GM23338 (cell line): ENCODE measurements at regions not wholly inside any gene's neighbourhood (a gene's known extent, or its start where the extent isn't known, plus 50 kb on each side); places are given as distances from the start of the nearest gene placed in this dataset.

ENCODE experiments used
- ATAC-seq: fragments of 200-7000 bp; cut with Tn5 transposase; 3 replicates; pipeline ENCODE4 v1.9.1; 2020
- DNase-seq: peaks from one replicate; pipeline ENCODE4 v3.0.0-alpha.2; 2015; ENCODE audit warnings: low spot score
- H2AFZ ChIP-seq: fragments of 200-600 bp; sonication (generic); 2 replicates; pipeline ENCODE4 v1.8.0; 2016; ENCODE audit warnings: antibody characterized with exemption, mild to moderate bottlenecking, moderate library complexity
- H3F3A ChIP-seq: fragments of 200-600 bp; sonication (generic); replicated peaks from 2 replicates; pipeline ENCODE4 v1.8.0; 2017; ENCODE audit warnings: antibody characterized with exemption, mixed run types, low read depth
- H3K27ac ChIP-seq: fragments of 200-600 bp; sonication (generic); 2 replicates; pipeline ENCODE4 v1.6.1; 2016; ENCODE audit warnings: low read depth
- H3K27me3 ChIP-seq: fragments of 200-600 bp; sonication (generic); 2 replicates; pipeline ENCODE4 v1.8.0; 2016; ENCODE audit warnings: mild to moderate bottlenecking, mixed run types, moderate library complexity; ENCODE audit not compliant: insufficient read depth
- H3K36me3 ChIP-seq: fragments of 200-600 bp; sonication (generic); 2 replicates; pipeline ENCODE4 v1.8.0; 2016; ENCODE audit warnings: mild to moderate bottlenecking; ENCODE audit not compliant: insufficient read depth
- H3K4me1 ChIP-seq: fragments of 200-600 bp; sonication (generic); 2 replicates; pipeline ENCODE4 v1.8.0; 2016; ENCODE audit warnings: mild to moderate bottlenecking, moderate library complexity; ENCODE audit not compliant: insufficient read depth
- H3K4me2 ChIP-seq: fragments of 200-600 bp; sonication (generic); 2 replicates; pipeline ENCODE4 v1.7.1; 2017; ENCODE audit warnings: mixed run types
- H3K4me3 ChIP-seq: fragments of 200-600 bp; sonication (generic); 2 replicates; pipeline ENCODE4 v1.6.1; 2016; ENCODE audit warnings: mixed run types
- H3K79me2 ChIP-seq: fragments of 200-600 bp; sonication (generic); replicated peaks from 2 replicates; pipeline ENCODE4 v1.8.0; 2017; ENCODE audit warnings: mild to moderate bottlenecking; ENCODE audit not compliant: insufficient read depth
- H3K9me2 ChIP-seq: fragments of 200-600 bp; sonication (generic); 2 replicates; pipeline ENCODE4 v1.8.0; 2017; ENCODE audit not compliant: insufficient read depth
- H4K20me1 ChIP-seq: fragments of 200-600 bp; sonication (generic); replicated peaks from 2 replicates; pipeline ENCODE4 v1.8.0; 2017; ENCODE audit warnings: mild to moderate bottlenecking; ENCODE audit not compliant: insufficient read depth
- H3K27ac Mint-ChIP-seq: 2 replicates; pipeline ENCODE4 v1.8.0; 2020; ENCODE audit warnings: inconsistent platforms, mild to moderate bottlenecking, moderate library complexity, mixed read lengths
- H3K27me3 Mint-ChIP-seq: 3 replicates; pipeline ENCODE4 v1.8.0; 2022; ENCODE audit warnings: low read depth, mild to moderate bottlenecking, moderate library complexity, mixed read lengths, inconsistent platforms; ENCODE audit not compliant: insufficient read depth, poor library complexity
- H3K36me3 Mint-ChIP-seq: 3 replicates; pipeline ENCODE4 v1.8.0; 2021; ENCODE audit warnings: low read depth, mild to moderate bottlenecking, inconsistent platforms, moderate library complexity, mixed read lengths
- H3K4me1 Mint-ChIP-seq: 3 replicates; pipeline ENCODE4 v1.8.0; 2020; ENCODE audit warnings: mild to moderate bottlenecking, inconsistent platforms, mixed read lengths
- H3K4me3 Mint-ChIP-seq: 3 replicates; pipeline ENCODE4 v1.8.0; 2021; ENCODE audit warnings: moderate library complexity, mild to moderate bottlenecking, inconsistent platforms, mixed read lengths
- H3K9me3 Mint-ChIP-seq: 3 replicates; pipeline ENCODE4 v1.8.0; 2020; ENCODE audit warnings: moderate library complexity, mild to moderate bottlenecking, inconsistent platforms, mixed read lengths
- EZH2 ChIP-seq: fragments of 200-600 bp; sonication (generic); IDR thresholded peaks from one replicate; pipeline ENCODE4 v1.8.0; 2017; ENCODE audit warnings: antibody characterized with exemption, mild to moderate bottlenecking, low read depth; ENCODE audit not compliant: unreplicated experiment
- EZH2phosphoT487 ChIP-seq: fragments of 200-600 bp; sonication (generic); IDR thresholded peaks from one replicate; pipeline ENCODE4 v1.8.1; 2018; ENCODE audit warnings: antibody characterized with exemption; ENCODE audit not compliant: unreplicated experiment
- JUNB ChIP-seq: IDR thresholded peaks from one replicate; pipeline ENCODE4 v1.6.1; 2016; ENCODE audit warnings: antibody characterized with exemption; ENCODE audit not compliant: unreplicated experiment
- POLR2AphosphoS5 ChIP-seq: IDR thresholded peaks from 2 replicates; pipeline ENCODE4 v1.6.1; 2016; ENCODE audit warnings: antibody characterized with exemption, low read depth
- ZNF114 ChIP-seq: fragments of 250-450 bp; sonication (Bioruptor Pico); IDR thresholded peaks from 2 replicates; pipeline ENCODE4 v1.5.0; 2020; ENCODE audit warnings: mild to moderate bottlenecking, moderate library complexity
- TF ChIP-seq, protein P1 (sequence below): fragments of 250-450 bp; sonication (Bioruptor Pico); IDR thresholded peaks from 2 replicates; pipeline ENCODE4 v1.5.0; 2020; ENCODE audit warnings: mild to moderate bottlenecking, moderate library complexity
- TF ChIP-seq, protein P2 (sequence below): IDR thresholded peaks from 2 replicates; pipeline ENCODE4 v1.6.1; 2016; ENCODE audit warnings: antibody characterized with exemption
- TF ChIP-seq, protein P3 (sequence below), 2 experiments: fragments of 200-600 bp in 1 of 2; sonication (generic) in 1 of 2; conservative IDR thresholded peaks; 2 replicates each; pipeline versions ENCODE4 v1.5.1 to v1.6.1; 2016 to 2017; ENCODE audit warnings: antibody characterized with exemption in 2 of 2, low read depth in 2 of 2, mild to moderate bottlenecking in 2 of 2, moderate library complexity in 1 of 2

DNA sequence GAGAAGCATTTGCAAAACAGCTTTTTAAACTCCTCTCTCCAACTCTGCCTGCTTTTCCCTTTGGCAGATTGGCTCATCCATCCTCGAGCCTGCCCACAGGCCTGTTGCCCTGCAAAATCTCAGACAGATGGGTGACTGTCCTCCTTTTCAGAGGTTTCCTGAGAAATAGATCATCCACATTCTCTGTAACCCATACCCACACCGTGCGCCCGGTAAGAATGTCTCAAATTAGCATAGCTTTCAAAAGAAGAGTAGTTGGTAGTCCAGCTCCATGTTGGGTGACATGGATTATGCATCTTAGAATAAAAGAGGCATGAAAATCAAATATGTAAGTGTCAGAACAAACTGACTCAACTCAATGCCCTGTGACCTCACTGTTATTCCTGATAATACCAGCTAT lies 457.9 kb downstream of the TSN start (continued):
- TF ChIP-seq, protein P1, sequence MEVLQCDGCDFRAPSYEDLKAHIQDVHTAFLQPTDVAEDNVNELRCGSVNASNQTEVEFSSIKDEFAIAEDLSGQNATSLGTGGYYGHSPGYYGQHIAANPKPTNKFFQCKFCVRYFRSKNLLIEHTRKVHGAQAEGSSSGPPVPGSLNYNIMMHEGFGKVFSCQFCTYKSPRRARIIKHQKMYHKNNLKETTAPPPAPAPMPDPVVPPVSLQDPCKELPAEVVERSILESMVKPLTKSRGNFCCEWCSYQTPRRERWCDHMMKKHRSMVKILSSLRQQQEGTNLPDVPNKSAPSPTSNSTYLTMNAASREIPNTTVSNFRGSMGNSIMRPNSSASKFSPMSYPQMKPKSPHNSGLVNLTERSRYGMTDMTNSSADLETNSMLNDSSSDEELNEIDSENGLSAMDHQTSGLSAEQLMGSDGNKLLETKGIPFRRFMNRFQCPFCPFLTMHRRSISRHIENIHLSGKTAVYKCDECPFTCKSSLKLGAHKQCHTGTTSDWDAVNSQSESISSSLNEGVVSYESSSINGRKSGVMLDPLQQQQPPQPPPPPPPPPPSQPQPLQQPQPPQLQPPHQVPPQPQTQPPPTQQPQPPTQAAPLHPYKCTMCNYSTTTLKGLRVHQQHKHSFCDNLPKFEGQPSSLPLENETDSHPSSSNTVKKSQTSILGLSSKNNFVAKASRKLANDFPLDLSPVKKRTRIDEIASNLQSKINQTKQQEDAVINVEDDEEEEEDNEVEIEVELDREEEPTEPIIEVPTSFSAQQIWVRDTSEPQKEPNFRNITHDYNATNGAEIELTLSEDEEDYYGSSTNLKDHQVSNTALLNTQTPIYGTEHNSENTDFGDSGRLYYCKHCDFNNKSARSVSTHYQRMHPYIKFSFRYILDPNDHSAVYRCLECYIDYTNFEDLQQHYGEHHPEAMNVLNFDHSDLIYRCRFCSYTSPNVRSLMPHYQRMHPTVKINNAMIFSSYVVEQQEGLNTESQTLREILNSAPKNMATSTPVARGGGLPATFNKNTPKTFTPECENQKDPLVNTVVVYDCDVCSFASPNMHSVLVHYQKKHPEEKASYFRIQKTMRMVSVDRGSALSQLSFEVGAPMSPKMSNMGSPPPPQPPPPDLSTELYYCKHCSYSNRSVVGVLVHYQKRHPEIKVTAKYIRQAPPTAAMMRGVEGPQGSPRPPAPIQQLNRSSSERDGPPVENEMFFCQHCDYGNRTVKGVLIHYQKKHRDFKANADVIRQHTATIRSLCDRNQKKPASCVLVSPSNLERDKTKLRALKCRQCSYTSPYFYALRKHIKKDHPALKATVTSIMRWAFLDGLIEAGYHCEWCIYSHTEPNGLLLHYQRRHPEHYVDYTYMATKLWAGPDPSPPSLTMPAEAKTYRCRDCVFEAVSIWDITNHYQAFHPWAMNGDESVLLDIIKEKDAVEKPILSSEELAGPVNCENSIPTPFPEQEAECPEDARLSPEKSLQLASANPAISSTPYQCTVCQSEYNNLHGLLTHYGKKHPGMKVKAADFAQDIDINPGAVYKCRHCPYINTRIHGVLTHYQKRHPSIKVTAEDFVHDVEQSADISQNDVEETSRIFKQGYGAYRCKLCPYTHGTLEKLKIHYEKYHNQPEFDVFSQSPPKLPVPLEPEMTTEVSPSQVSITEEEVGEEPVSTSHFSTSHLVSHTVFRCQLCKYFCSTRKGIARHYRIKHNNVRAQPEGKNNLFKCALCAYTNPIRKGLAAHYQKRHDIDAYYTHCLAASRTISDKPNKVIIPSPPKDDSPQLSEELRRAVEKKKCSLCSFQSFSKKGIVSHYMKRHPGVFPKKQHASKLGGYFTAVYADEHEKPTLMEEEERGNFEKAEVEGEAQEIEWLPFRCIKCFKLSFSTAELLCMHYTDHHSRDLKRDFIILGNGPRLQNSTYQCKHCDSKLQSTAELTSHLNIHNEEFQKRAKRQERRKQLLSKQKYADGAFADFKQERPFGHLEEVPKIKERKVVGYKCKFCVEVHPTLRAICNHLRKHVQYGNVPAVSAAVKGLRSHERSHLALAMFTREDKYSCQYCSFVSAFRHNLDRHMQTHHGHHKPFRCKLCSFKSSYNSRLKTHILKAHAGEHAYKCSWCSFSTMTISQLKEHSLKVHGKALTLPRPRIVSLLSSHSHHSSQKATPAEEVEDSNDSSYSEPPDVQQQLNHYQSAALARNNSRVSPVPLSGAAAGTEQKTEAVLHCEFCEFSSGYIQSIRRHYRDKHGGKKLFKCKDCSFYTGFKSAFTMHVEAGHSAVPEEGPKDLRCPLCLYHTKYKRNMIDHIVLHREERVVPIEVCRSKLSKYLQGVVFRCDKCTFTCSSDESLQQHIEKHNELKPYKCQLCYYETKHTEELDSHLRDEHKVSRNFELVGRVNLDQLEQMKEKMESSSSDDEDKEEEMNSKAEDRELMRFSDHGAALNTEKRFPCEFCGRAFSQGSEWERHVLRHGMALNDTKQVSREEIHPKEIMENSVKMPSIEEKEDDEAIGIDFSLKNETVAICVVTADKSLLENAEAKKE (CRISPR knock-in tag): no peak
- TF ChIP-seq ZNF114 (CRISPR knock-in tag) (no peak), EZH2 (no peak), EZH2phosphoT487 (no peak), POLR2AphosphoS5 (no peak)
- TF ChIP-seq, protein P2, sequence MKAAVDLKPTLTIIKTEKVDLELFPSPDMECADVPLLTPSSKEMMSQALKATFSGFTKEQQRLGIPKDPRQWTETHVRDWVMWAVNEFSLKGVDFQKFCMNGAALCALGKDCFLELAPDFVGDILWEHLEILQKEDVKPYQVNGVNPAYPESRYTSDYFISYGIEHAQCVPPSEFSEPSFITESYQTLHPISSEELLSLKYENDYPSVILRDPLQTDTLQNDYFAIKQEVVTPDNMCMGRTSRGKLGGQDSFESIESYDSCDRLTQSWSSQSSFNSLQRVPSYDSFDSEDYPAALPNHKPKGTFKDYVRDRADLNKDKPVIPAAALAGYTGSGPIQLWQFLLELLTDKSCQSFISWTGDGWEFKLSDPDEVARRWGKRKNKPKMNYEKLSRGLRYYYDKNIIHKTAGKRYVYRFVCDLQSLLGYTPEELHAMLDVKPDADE: no peak

DNA sequence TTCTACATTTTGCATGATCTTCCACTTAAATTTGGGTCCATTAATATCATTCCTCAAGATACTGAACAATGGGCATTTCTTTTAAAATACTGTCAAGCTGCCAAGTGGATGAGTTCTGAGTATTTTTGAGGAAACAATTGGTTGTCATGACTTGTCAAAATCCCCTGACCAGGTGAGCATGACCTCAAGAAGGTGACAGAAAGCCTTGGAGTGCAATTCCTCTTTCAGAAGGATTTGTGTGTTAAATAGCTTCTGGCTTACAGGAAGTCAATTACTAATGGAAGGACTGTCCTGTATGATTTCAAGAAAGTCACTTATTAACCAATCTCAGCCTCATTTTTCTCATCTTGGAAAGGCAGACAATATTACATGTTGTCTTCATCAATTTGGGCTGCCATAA lies 460.6 kb downstream of the TSN start:
- Mint-ChIP-seq H3K27ac (no peak overlapping the region), H3K4me3 (no peak overlapping the region), H3K27me3 (no peaks in the 10 kb centered on the region), H3K9me3 (no peaks in the 10 kb centered on the region; the same call in 2 of the 3 replicates), H3K36me3 (no peaks in the 10 kb centered on the region), H3K4me1 (no peaks in the 10 kb centered on the region)
- Histone ChIP-seq H3K79me2 (no peaks in the 10 kb centered on the region), H3K4me2 (no peak overlapping the region), H3K4me3 (no peak overlapping the region), H3K27ac (no peak overlapping the region), H3F3A (no peaks in the 10 kb centered on the region), H3K27me3 (no peaks in the 10 kb centered on the region), H3K9me2 (peaks cover 9% of the 10 kb centered on the region; the same call in 1 of the 2 replicates), H4K20me1 (no peaks in the 10 kb centered on the region), H2AFZ (no peak overlapping the region), H3K4me1 (no peaks in the 10 kb centered on the region), H3K36me3 (no peaks in the 10 kb centered on the region)
- DNase-seq (no peak), ATAC-seq (no peak)
- TF ChIP-seq, protein P3, sequence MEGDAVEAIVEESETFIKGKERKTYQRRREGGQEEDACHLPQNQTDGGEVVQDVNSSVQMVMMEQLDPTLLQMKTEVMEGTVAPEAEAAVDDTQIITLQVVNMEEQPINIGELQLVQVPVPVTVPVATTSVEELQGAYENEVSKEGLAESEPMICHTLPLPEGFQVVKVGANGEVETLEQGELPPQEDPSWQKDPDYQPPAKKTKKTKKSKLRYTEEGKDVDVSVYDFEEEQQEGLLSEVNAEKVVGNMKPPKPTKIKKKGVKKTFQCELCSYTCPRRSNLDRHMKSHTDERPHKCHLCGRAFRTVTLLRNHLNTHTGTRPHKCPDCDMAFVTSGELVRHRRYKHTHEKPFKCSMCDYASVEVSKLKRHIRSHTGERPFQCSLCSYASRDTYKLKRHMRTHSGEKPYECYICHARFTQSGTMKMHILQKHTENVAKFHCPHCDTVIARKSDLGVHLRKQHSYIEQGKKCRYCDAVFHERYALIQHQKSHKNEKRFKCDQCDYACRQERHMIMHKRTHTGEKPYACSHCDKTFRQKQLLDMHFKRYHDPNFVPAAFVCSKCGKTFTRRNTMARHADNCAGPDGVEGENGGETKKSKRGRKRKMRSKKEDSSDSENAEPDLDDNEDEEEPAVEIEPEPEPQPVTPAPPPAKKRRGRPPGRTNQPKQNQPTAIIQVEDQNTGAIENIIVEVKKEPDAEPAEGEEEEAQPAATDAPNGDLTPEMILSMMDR (conservative IDR thresholded peaks at IDR 0.05; ENCODE audit: low read depth in 2 of 2): no peak
- no peak for TF ChIP-seq JUNB
